Activated CD4-positive, alpha-beta memory T cell treated with anti-CD3 and anti-CD28 coated beads, Interleukin-2, amount 10 ng/mL, durations not matched to agents 7 days and 5 days (primary cell): ENCODE measurements at regions not wholly inside any gene's neighbourhood (a gene's known extent, or its start where the extent isn't known, plus 50 kb on each side); places are given as distances from the start of the nearest gene placed in this dataset.
"Not testable (repeated sequence)": the region's sequence is repeated elsewhere in the genome, so short reads cannot be mapped to it uniquely, and the experiment has no call there.

Source experiments
- CTCF ChIA-PET: fragments of 350-600 bp; sonication (Branson Sonifier 250); formaldehyde crosslinking; loops from one replicate; lab custom pipeline; 2021; ENCODE audit warnings: antibody characterized with exemption, inconsistent platforms; lab: Charles Lee
- POLR2A ChIA-PET: fragments of 350-600 bp; sonication (Branson Sonifier 250); formaldehyde crosslinking; loops from one replicate; lab custom pipeline; 2021; ENCODE audit warnings: antibody characterized with exemption; lab: Charles Lee
- DNase-seq: peaks from one replicate; pipeline ENCODE4 v3.0.0-alpha.2; 2020
- H3K27ac Mint-ChIP-seq: one replicate; pipeline ENCODE4 v1.8.0; 2021; ENCODE audit warnings: mild to moderate bottlenecking, mixed read lengths
- H3K27me3 Mint-ChIP-seq: one replicate; pipeline ENCODE4 v1.8.0; 2021; ENCODE audit warnings: mixed read lengths
- H3K36me3 Mint-ChIP-seq: one replicate; pipeline ENCODE4 v1.8.0; 2021; ENCODE audit warnings: low read depth, mixed read lengths
- H3K4me1 Mint-ChIP-seq: one replicate; pipeline ENCODE4 v1.8.0; 2021; ENCODE audit warnings: mixed read lengths
- H3K4me3 Mint-ChIP-seq: one replicate; pipeline ENCODE4 v1.8.0; 2021; ENCODE audit warnings: mild to moderate bottlenecking, mixed read lengths
- H3K9me3 Mint-ChIP-seq: one replicate; pipeline ENCODE4 v1.8.0; 2021; ENCODE audit warnings: mixed read lengths

DNA sequence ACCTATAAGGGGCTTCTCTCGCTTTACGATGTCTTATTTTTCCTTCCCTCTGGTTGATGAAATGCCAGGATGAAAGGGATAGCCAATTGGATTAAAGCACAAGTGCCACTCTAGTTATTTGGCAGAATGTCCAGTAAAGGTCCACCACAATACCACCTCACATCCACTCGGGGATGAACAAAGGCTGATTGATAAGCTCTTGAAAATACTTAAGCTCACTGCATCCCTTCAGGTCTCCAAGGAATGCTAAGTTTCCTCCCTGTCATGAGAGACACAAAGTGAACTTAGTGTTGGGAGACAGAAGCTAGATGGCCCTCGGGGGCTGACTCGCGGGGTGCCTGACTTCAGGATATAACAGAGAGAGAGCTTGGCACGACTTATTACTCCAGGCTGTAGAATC lies 185.9 kb upstream of the ZNF644 start:
- POLR2A ChIA-PET, H3K27ac Mint-ChIP-seq, DNase-seq, H3K36me3 Mint-ChIP-seq, H3K9me3 Mint-ChIP-seq, H3K27me3 Mint-ChIP-seq, H3K4me3 Mint-ChIP-seq, CTCF ChIA-PET, H3K4me1 Mint-ChIP-seq: not testable (repeated sequence)

- H3K27ac Mint-ChIP-seq, DNase-seq, CTCF ChIA-PET, H3K4me1 Mint-ChIP-seq, POLR2A ChIA-PET, H3K9me3 Mint-ChIP-seq, H3K4me3 Mint-ChIP-seq, H3K36me3 Mint-ChIP-seq: not testable (repeated sequence)
- H3K27me3 Mint-ChIP-seq = peaks cover 19% of the 10 kb centered on the region
Observed at GRCh38 chr1:91204150-91204549, 182.3 kb upstream of the ZNF644 start.

DNA sequence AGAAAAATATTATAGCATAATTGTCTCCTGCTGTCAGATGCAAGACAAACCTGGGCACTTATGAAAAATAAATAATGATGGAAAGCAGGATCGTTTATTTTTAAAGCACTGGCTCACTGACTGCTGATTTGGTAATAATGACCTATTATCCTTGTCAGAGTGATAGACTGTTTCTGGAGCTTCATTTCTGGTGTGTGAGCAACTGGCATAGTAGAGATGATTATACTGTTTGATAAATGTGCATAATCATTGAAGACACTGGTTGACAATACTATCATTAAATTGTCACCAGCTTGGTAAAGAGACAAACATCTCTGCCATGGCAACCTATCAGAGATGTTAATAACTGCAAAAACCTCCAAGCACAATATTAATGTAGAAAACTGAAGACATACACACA lies 179.9 kb upstream of the ZNF644 start:
- H3K4me1 Mint-ChIP-seq = no peaks in the 10 kb centered on the region
- no peaks in the 10 kb centered on the region for H3K36me3 Mint-ChIP-seq
- ChIA-PET POLR2A (no interaction called here), CTCF (interaction anchor here (1.6 kb wide), 1 partner anchor 37 kb away, joined by 5 read pairs; no protein-coding TSS in a partner anchor)
- H3K9me3 Mint-ChIP-seq = no peaks in the 10 kb centered on the region
- peaks cover 25% of the 10 kb centered on the region for H3K27me3 Mint-ChIP-seq
- no peak overlapping the region for H3K4me3 Mint-ChIP-seq
- no peak for DNase-seq
- no peak overlapping the region for H3K27ac Mint-ChIP-seq

DNA sequence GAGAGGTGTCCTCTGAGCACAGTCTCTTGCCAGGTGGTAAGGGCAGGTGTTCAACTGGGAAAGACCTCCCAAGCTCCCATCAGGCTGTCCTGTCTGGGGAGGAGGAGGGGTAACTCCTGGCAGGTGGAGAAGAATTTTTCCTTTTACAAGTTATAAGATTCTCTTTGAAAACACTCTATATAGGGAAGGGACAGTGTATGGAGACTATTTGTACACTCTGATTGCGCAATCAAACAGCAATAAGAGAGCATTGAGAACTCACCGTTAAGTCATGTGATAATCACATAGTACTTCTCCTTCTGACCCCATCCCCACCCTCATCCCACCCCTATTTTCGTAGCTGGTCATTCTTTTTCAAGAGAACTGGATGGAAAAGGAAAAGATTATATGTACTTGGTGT lies 179.3 kb upstream of the ZNF644 start:
- CTCF ChIA-PET = interaction anchor here (1.6 kb wide), 1 partner anchor 36 kb away, joined by 5 read pairs; no protein-coding TSS in a partner anchor

DNA sequence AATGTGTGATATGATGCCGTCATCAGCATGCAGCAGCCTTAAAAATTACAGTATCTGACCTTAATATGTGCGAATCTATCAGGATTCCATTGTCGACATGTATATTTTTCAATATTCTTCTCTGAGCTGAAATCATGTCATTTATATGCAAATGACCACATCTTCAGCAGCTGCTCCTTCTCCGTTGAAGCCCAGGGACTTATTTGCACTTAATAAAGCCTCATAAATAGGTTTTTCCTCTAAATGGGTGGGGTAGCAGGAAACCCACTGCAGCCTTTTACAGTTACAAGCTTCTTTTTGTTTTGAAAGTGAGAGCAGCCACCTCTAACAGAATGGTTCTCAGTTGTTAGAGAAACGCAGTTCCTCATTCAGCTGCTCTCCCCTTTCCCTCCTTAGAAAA lies 178.8 kb upstream of the ZNF644 start:
- Mint-ChIP-seq H3K27ac (no peak overlapping the region), H3K36me3 (no peaks in the 10 kb centered on the region), H3K4me1 (no peaks in the 10 kb centered on the region), H3K9me3 (no peaks in the 10 kb centered on the region), H3K4me3 (no peak overlapping the region), H3K27me3 (peaks cover 25% of the 10 kb centered on the region)
- CTCF ChIA-PET = interaction anchor here (1.6 kb wide), 1 partner anchor 36 kb away, joined by 5 read pairs; no protein-coding TSS in a partner anchor
- DNase-seq = no peak
- POLR2A ChIA-PET = no interaction called here

More for the DNA sequence above, 179.3 kb upstream of the ZNF644 start:
- Mint-ChIP-seq H3K4me1 (no peaks in the 10 kb centered on the region), H3K9me3 (no peaks in the 10 kb centered on the region), H3K27me3 (peaks cover 25% of the 10 kb centered on the region), H3K4me3 (no peak overlapping the region), H3K36me3 (no peaks in the 10 kb centered on the region), H3K27ac (no peak overlapping the region)
- no peak for DNase-seq
- POLR2A ChIA-PET = no interaction called here

- H3K4me3 Mint-ChIP-seq = no peak overlapping the region
- H3K9me3 Mint-ChIP-seq = no peaks in the 10 kb centered on the region
- H3K36me3 Mint-ChIP-seq = no peaks in the 10 kb centered on the region
- H3K27me3 Mint-ChIP-seq = peaks cover 25% of the 10 kb centered on the region
- H3K4me1 Mint-ChIP-seq = no peaks in the 10 kb centered on the region
- H3K27ac Mint-ChIP-seq = no peak overlapping the region
- CTCF ChIA-PET = no interaction called here
- POLR2A ChIA-PET = no interaction called here
- DNase-seq = no peak
Observed at GRCh38 chr1:91199988-91200387, 178.2 kb upstream of the ZNF644 start.

DNA sequence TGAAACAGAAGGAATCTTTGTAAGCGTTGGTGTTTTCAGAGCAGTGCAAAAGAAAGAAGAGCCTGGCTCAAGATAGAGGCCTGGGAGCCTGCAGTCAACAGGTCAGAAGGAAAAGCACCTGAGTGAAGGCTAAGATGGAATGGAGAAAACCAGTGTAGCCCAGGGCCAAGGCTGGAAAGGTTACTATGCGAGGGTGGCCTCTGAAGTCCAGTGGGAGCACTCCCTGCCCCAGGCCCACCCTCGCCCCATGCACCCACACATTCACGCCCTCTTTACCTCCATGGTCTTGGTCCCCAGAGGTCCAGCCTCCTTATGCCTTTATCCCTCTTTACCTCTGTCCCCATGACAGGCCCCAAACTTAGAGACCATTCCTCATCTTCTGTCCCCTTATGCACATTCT lies 169.2 kb upstream of the ZNF644 start:
- no peak overlapping the region for H3K4me3 Mint-ChIP-seq
- no peaks in the 10 kb centered on the region for H3K36me3 Mint-ChIP-seq
- peaks cover 1% of the 10 kb centered on the region for H3K27me3 Mint-ChIP-seq
- POLR2A ChIA-PET = no interaction called here
- DNase-seq = no peak
- no peaks in the 10 kb centered on the region for H3K9me3 Mint-ChIP-seq
- no peak overlapping the region for H3K27ac Mint-ChIP-seq
- H3K4me1 Mint-ChIP-seq = no peaks in the 10 kb centered on the region
- CTCF ChIA-PET = no interaction called here

DNA sequence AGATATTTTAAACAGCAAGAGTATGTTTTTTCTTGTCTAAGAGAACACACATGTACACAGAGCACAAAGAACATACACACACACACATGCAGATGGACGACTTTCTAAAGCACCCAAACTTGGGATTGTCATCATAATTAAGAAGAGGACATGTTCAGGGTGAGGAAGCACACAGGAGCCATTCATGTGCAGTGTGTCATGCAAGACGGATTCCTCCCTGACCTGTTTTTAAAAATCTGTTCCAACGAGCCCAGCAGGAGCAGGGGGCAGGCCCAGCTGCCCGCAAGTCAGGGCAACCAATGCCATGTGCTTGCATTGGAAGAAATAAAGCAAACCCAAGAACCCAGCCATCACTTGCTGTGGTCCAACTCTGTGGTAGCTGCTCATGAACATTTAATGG lies 167.3 kb upstream of the ZNF644 start:
- Mint-ChIP-seq H3K4me3 (no peak overlapping the region), H3K4me1 (no peaks in the 10 kb centered on the region), H3K9me3 (no peaks in the 10 kb centered on the region), H3K27me3 (peaks cover 8% of the 10 kb centered on the region), H3K27ac (no peak overlapping the region), H3K36me3 (no peaks in the 10 kb centered on the region)
- POLR2A ChIA-PET = no interaction called here
- no peak for DNase-seq
- CTCF ChIA-PET = no interaction called here

GRCh38 chr1:91182807-91183206 lies 161.0 kb upstream of the ZNF644 start:
- H3K27ac Mint-ChIP-seq, H3K9me3 Mint-ChIP-seq, POLR2A ChIA-PET: not testable (repeated sequence)

GRCh38 chr1:91176250-91176649 lies 154.4 kb upstream of the ZNF644 start:
- DNase-seq = no peak
- Mint-ChIP-seq H3K27me3 (peaks cover 19% of the 10 kb centered on the region), H3K9me3 (no peaks in the 10 kb centered on the region), H3K36me3 (no peaks in the 10 kb centered on the region), H3K4me1 (no peaks in the 10 kb centered on the region), H3K4me3 (no peak overlapping the region), H3K27ac (no peak overlapping the region)
- ChIA-PET CTCF (interaction anchor here (0.8 to 1.1 kb wide), 2 partner anchors 10 to 12 kb away, joined by 5 read pairs; no protein-coding TSS in a partner anchor), POLR2A (no interaction called here)

More at GRCh38 chr1:91182807-91183206, 161.0 kb upstream of the ZNF644 start:
- not testable (repeated sequence) for H3K36me3 Mint-ChIP-seq, H3K4me3 Mint-ChIP-seq, H3K4me1 Mint-ChIP-seq, DNase-seq, H3K27me3 Mint-ChIP-seq
- CTCF ChIA-PET = interaction anchor here (2.0 kb wide), 1 partner anchor 18 kb away, joined by 6 read pairs; no protein-coding TSS in a partner anchor

- no peaks in the 10 kb centered on the region for H3K36me3 Mint-ChIP-seq
- DNase-seq = no peak
- no peaks in the 10 kb centered on the region for H3K9me3 Mint-ChIP-seq
- no peak overlapping the region for H3K27ac Mint-ChIP-seq
- no peak overlapping the region for H3K4me3 Mint-ChIP-seq
- ChIA-PET POLR2A (no interaction called here), CTCF (interaction anchor here (3.3 kb wide), 1 partner anchor 10 kb away, joined by 16 read pairs; no protein-coding TSS in a partner anchor)
- H3K4me1 Mint-ChIP-seq = no peaks in the 10 kb centered on the region
- H3K27me3 Mint-ChIP-seq = peaks cover 20% of the 10 kb centered on the region
Observed at GRCh38 chr1:91174734-91175133, 152.9 kb upstream of the ZNF644 start.

DNA sequence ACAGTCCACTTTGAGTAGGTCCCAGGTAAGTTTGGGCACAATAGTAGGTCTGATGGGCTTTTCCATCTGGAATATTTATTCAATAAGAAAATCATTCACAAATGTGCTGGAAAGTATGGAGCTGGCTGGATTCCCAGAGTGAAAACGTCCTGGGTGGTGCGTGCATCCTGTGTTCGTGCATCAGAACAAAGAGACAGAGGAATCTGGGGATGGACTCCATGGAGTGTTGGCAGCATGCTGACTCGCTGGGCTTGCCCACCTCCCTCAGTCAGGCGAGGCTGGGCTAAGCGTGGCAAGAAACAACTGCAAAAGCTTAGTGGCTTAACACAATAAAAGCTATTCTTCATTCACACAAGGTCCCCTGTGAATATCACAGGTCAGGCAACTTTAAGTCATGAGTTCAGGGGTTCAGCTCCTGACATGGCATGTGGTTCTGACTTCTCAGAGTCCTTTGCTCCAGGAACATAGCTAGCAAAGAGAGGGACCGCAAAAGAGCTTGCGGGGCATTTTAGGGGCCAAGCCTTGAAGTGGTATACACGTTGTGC lies 151.6 kb upstream of the ZNF644 start:
- no peak for DNase-seq
- H3K36me3 Mint-ChIP-seq = no peaks in the 10 kb centered on the region
- ChIA-PET POLR2A (no interaction called here), CTCF (interaction anchor here (3.3 kb wide), 1 partner anchor 9 kb away, joined by 16 read pairs; no protein-coding TSS in a partner anchor)
- no peak overlapping the region for H3K27ac Mint-ChIP-seq
- H3K27me3 Mint-ChIP-seq = peaks cover 20% of the 10 kb centered on the region
- no peak overlapping the region for H3K4me3 Mint-ChIP-seq
- no peaks in the 10 kb centered on the region for H3K9me3 Mint-ChIP-seq
- no peaks in the 10 kb centered on the region for H3K4me1 Mint-ChIP-seq

DNA sequence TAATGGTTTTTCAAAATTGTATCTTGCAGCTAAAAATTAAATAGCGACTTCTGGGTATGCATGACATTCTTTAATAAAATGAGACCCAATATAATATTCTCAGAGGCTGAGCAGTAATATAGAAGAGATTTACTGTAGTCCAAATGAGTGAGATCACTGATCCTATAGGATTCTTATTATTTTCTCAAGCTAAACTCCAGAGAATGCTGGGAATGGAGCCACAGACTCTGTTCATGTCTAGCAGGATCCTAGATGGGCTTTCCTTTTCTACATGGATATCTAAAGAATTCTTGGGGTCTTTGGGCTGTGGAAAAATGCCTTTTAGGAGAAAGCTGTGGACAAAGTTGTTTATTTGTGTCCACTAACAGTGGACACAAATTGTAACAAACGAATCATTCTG lies 150.7 kb upstream of the ZNF644 start:
- Mint-ChIP-seq H3K4me1 (no peaks in the 10 kb centered on the region), H3K27ac (no peak overlapping the region), H3K27me3 (peaks cover 20% of the 10 kb centered on the region), H3K36me3 (no peaks in the 10 kb centered on the region), H3K9me3 (no peaks in the 10 kb centered on the region), H3K4me3 (no peak overlapping the region)
- DNase-seq = no peak
- ChIA-PET CTCF (interaction anchor here (3.3 kb wide), 1 partner anchor 8 kb away, joined by 16 read pairs; no protein-coding TSS in a partner anchor), POLR2A (no interaction called here)

GRCh38 chr1:91171898-91172297 lies 150.1 kb upstream of the ZNF644 start:
- POLR2A ChIA-PET = no interaction called here
- no peaks in the 10 kb centered on the region for H3K9me3 Mint-ChIP-seq
- no peak overlapping the region for H3K27ac Mint-ChIP-seq
- H3K36me3 Mint-ChIP-seq = no peaks in the 10 kb centered on the region
- peaks cover 20% of the 10 kb centered on the region for H3K27me3 Mint-ChIP-seq
- CTCF ChIA-PET = no interaction called here
- DNase-seq = no peak
- no peak overlapping the region for H3K4me3 Mint-ChIP-seq
- no peaks in the 10 kb centered on the region for H3K4me1 Mint-ChIP-seq
